ENCODE measurements at regions not wholly inside any gene's neighbourhood (a gene's known extent, or its start where the extent isn't known, plus 50 kb on each side); places are given as distances from the start of the nearest gene placed in this dataset.

DNA sequence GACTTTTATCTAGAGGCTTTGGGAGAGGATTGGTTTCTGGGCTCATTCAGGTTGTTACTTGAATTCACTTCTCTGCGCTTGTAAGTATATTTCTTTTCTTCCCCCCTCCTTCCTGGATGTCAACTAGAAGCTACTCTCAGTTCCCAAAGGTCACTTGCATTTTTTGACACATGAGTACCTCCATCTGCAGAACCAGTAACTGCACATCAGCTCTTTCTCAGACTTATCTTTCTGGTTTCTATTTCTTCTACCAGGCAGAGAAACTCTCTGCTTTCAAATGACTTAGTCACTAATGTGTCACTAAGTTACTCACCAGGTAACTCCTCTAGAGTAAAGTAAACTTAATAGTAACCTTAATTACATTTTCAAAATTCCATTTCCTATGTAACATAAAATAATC is 773.0 kb upstream of the LUZP2 start:
- Histone ChIP-seq H3K4me2 (no peak overlapping the region), H3K36me3 (ENCODE audit: low read depth) (no peaks in the 10 kb centered on the region), H3K27me3 (ENCODE audit: insufficient read depth, low read depth) (no peaks in the 10 kb centered on the region), H3K79me2 (ENCODE audit: low read depth) (no peaks in the 10 kb centered on the region), H3K4me1 (replicated peaks; ENCODE audit: insufficient read depth) (no peaks in the 10 kb centered on the region), H2AFZ (no peak overlapping the region), H3K9me3 (ENCODE audit: insufficient read depth, low read depth) (no peaks in the 10 kb centered on the region), H3F3A (ENCODE audit: insufficient read depth, low read depth) (no peaks in the 10 kb centered on the region), H3K4me3 (no peak overlapping the region), H3K9me2 (ENCODE audit: insufficient read depth) (no peaks in the 10 kb centered on the region), H4K20me1 (ENCODE audit: insufficient read depth) (no peaks in the 10 kb centered on the region), H3K27ac (no peak overlapping the region)
- intact Hi-C loops (cut with micrococcal nuclease; ENCODE audit: unreplicated experiment), result no loop called here
- BruUV-seq (replicated peaks), result no TSS peak
- no peak for TF ChIP-seq EZH2 (IDR thresholded peaks at IDR 0.05; ENCODE audit: low read depth)
- TF ChIP-seq, protein P1, sequence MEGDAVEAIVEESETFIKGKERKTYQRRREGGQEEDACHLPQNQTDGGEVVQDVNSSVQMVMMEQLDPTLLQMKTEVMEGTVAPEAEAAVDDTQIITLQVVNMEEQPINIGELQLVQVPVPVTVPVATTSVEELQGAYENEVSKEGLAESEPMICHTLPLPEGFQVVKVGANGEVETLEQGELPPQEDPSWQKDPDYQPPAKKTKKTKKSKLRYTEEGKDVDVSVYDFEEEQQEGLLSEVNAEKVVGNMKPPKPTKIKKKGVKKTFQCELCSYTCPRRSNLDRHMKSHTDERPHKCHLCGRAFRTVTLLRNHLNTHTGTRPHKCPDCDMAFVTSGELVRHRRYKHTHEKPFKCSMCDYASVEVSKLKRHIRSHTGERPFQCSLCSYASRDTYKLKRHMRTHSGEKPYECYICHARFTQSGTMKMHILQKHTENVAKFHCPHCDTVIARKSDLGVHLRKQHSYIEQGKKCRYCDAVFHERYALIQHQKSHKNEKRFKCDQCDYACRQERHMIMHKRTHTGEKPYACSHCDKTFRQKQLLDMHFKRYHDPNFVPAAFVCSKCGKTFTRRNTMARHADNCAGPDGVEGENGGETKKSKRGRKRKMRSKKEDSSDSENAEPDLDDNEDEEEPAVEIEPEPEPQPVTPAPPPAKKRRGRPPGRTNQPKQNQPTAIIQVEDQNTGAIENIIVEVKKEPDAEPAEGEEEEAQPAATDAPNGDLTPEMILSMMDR (conservative IDR thresholded peaks at IDR 0.05), result no peak
- ChIA-PET POLR2A (ENCODE audit: unreplicated experiment) (no interaction called here), CTCF (no interaction called here)
- DNase-seq, result no peak

DNA sequence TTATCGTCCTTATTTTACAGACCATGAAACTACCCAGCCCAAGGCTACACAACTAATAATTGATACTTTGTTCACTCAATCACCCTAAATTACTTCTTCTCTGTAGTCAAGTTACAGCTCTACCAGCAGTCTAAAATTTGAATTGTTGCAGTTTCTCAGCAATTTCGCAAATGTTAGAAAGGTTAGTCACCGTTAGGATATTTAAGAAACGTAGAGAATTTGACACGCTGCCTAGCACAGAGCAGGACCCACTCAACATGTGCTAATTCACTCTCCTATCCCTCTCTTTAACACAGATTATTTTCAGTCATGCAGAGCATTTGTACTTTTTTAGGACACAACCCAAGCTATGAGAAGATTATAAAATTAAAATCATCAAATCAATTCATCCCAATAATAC is 771.1 kb upstream of the LUZP2 start:
- H3K4me1 ChIP-seq (replicated peaks; ENCODE audit: insufficient read depth), result no peaks in the 10 kb centered on the region
- intact Hi-C loops (cut with micrococcal nuclease; ENCODE audit: unreplicated experiment), result no loop called here
- H3K27ac ChIP-seq, result no peak overlapping the region
- H3K4me2 ChIP-seq, result no peak overlapping the region
- POLR2A ChIA-PET (ENCODE audit: unreplicated experiment), result no interaction called here
- no peak for DNase-seq
- H4K20me1 ChIP-seq (ENCODE audit: insufficient read depth), result no peaks in the 10 kb centered on the region
- H3K79me2 ChIP-seq (ENCODE audit: low read depth), result no peaks in the 10 kb centered on the region
- H3K4me3 ChIP-seq, result no peak overlapping the region
- H3F3A ChIP-seq (ENCODE audit: insufficient read depth, low read depth), result no peaks in the 10 kb centered on the region
- no peaks in the 10 kb centered on the region for H3K9me3 ChIP-seq (ENCODE audit: insufficient read depth, low read depth)
- CTCF ChIA-PET, result no interaction called here
- H3K9me2 ChIP-seq (ENCODE audit: insufficient read depth), result no peaks in the 10 kb centered on the region
- no peaks in the 10 kb centered on the region for H3K27me3 ChIP-seq (ENCODE audit: insufficient read depth, low read depth)
- no TSS peak for BruUV-seq (replicated peaks)
- TF ChIP-seq EZH2 (IDR thresholded peaks at IDR 0.05; ENCODE audit: low read depth), result no peak
- TF ChIP-seq, protein P1 (conservative IDR thresholded peaks at IDR 0.05), result no peak
- H3K36me3 ChIP-seq (ENCODE audit: low read depth), result no peaks in the 10 kb centered on the region
- H2AFZ ChIP-seq, result no peak overlapping the region

DNA sequence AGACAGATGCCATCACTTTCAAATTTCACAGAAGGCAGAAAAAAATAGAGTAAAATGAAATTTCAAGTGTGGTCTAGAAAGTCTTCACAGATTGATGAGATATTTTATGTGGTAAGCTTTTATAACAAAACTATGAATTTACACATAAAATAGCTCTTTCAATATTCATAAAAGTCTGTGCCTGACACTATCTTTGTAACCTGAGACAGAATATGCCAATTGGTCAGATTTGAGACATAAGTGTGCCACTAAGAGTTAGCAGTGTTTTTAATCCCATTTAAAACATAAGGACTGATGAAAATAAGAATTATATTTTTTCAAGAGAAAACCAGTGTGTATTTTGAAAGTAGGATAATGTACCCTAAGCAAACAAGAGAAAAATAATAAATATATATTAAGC is 769.5 kb upstream of the LUZP2 start:
- Histone ChIP-seq H4K20me1 (ENCODE audit: insufficient read depth) (no peaks in the 10 kb centered on the region), H3K4me3 (no peak overlapping the region), H2AFZ (no peak overlapping the region), H3K9me2 (ENCODE audit: insufficient read depth) (no peaks in the 10 kb centered on the region), H3K9me3 (ENCODE audit: insufficient read depth, low read depth) (no peaks in the 10 kb centered on the region), H3K4me2 (no peak overlapping the region), H3K4me1 (replicated peaks; ENCODE audit: insufficient read depth) (no peaks in the 10 kb centered on the region), H3F3A (ENCODE audit: insufficient read depth, low read depth) (no peaks in the 10 kb centered on the region), H3K79me2 (ENCODE audit: low read depth) (no peaks in the 10 kb centered on the region), H3K36me3 (ENCODE audit: low read depth) (no peaks in the 10 kb centered on the region), H3K27ac (no peak overlapping the region), H3K27me3 (ENCODE audit: insufficient read depth, low read depth) (no peaks in the 10 kb centered on the region)
- no TSS peak for BruUV-seq (replicated peaks)
- TF ChIP-seq, protein P1 (conservative IDR thresholded peaks at IDR 0.05), result no peak
- TF ChIP-seq EZH2 (IDR thresholded peaks at IDR 0.05; ENCODE audit: low read depth), result no peak
- intact Hi-C loops (cut with micrococcal nuclease; ENCODE audit: unreplicated experiment), result no loop called here
- DNase-seq, result no peak
- POLR2A ChIA-PET (ENCODE audit: unreplicated experiment), result no interaction called here
- CTCF ChIA-PET, result no interaction called here

Data from PC-9 (cell line).